ENCODE measurements at regions not wholly inside any gene's neighbourhood (a gene's known extent, or its start where the extent isn't known, plus 50 kb on each side); places are given as distances from the start of the nearest gene placed in this dataset.

- TF ChIP-seq CTCF (IDR thresholded peaks at IDR 0.05; ENCODE audit: borderline replicate concordance, extremely low read depth, low read length, poor library complexity, severe bottlenecking) (no peak), EZH2 (IDR thresholded peaks at IDR 0.05; ENCODE audit: borderline replicate concordance, low read depth, low read length, severe bottlenecking) (no peak)
Observed at GRCh38 chr14:53766106-53766505, 190.5 kb downstream of the BMP4 start.

Measured in DND-41 (cell line).